K562 (cell line): ENCODE measurements at regions not wholly inside any gene's neighbourhood (a gene's known extent, or its start where the extent isn't known, plus 50 kb on each side); places are given as distances from the start of the nearest gene placed in this dataset.

Experiments used
- ATAC-seq: fragments of 200-7000 bp; cut with Tn5 transposase; 3 replicates; pipeline ENCODE4 v1.9.1; 2020; ENCODE audit warnings: moderate library complexity
- BruUV-seq: library from RNA; stranded (reverse); fragments of 400-500 nt; replicated peaks from 2 replicates; lab custom pipeline; 2021; lab: Mats Ljungman, UMichigan
- CTCF ChIA-PET: fragments of 300-600 bp; formaldehyde crosslinking; extraction: SDS; loops from one replicate; lab custom pipeline; 2021; ENCODE audit warnings: low intra/inter-chr PET ratio; lab: Yijun Ruan, JAX
- POLR2A ChIA-PET: fragments of 300-600, 350-650 bp; sonication (Branson Sonifier 250); formaldehyde crosslinking; extraction: SDS; loops from one replicate; lab custom pipeline; 2021; ENCODE audit warnings: antibody characterized with exemption, inconsistent platforms; lab: Yijun Ruan, JAX
- DNase-seq, 4 experiments: peaks; one replicate each; pipeline versions ENCODE4 v3.0.0 to v3.0.0-alpha.2; 2011 to 2018; ENCODE audit warnings: low spot score in 3 of 4, mixed read lengths in 3 of 4; ENCODE audit errors: extremely low read depth in 1 of 4
- FAIRE-seq: peaks from 2 replicates; lab custom pipeline; 2011; peaks lifted over from hg19 to GRCh38; lab: Jason Lieb, UNC
- H2AFZ ChIP-seq: 2 replicates; pipeline ENCODE4 v1.6.0; 2011; ENCODE audit warnings: low read depth, low read length, control low read depth, inconsistent platforms
- H3K27ac ChIP-seq: fragments of 200-600 bp; 3 replicates; pipeline ENCODE4 v1.8.0; 2011; ENCODE audit warnings: low read depth, mild to moderate bottlenecking, control low read depth, inconsistent platforms, low read length, moderate library complexity, mixed read lengths; ENCODE audit errors: extremely low read depth
- H3K27me3 ChIP-seq, 2 experiments: fragments of 300-600 bp in 1 of 2; 2 replicates in 1 of 2; 3 replicates in 1 of 2; pipeline versions ENCODE4 v1.6.0 to v1.8.0; 2011; ENCODE audit warnings: inconsistent platforms in 2 of 2, low read length in 2 of 2, mild to moderate bottlenecking in 1 of 2, mixed read lengths in 1 of 2, moderate library complexity in 1 of 2; ENCODE audit not compliant: control insufficient read depth in 2 of 2, insufficient read depth in 2 of 2
- H3K36me3 ChIP-seq: fragments of 300-600 bp; 3 replicates; pipeline ENCODE4 v1.8.0; 2011; ENCODE audit warnings: mild to moderate bottlenecking, low read length, inconsistent platforms; ENCODE audit not compliant: control insufficient read depth, insufficient read depth
- H3K4me1 ChIP-seq, 2 experiments: fragments of 200-600 bp in 1 of 2; replicated peaks in 1 of 2; 2 replicates in 1 of 2; 3 replicates in 1 of 2; pipeline versions ENCODE4 v1.5.1 to v1.8.0; 2011; ENCODE audit warnings: inconsistent platforms in 2 of 2, low read length in 2 of 2, mild to moderate bottlenecking in 1 of 2, mixed read lengths in 1 of 2, moderate library complexity in 1 of 2; ENCODE audit not compliant: control insufficient read depth in 2 of 2, insufficient read depth in 2 of 2
- H3K4me2 ChIP-seq: 2 replicates; pipeline ENCODE4 v1.6.1; 2011; ENCODE audit warnings: low read length, control low read depth, inconsistent platforms, mixed read lengths; ENCODE audit not compliant: insufficient read depth
- H3K4me3 ChIP-seq: fragments of 200-600 bp; sonication (generic), shearing (Covaris generic); 2 replicates; pipeline ENCODE4 v1.5.1; 2016; ENCODE audit warnings: control low read depth, inconsistent platforms
- H3K79me2 ChIP-seq: fragments of 200-600 bp; 3 replicates; pipeline ENCODE4 v1.8.0; 2011; ENCODE audit warnings: low read length, inconsistent platforms; ENCODE audit not compliant: control insufficient read depth, insufficient read depth
- H3K9ac ChIP-seq, 2 experiments: 2 replicates each; pipeline versions ENCODE4 v1.6.0 to v1.6.1; 2011; ENCODE audit warnings: low read depth in 2 of 2, low read length in 2 of 2, control low read depth in 1 of 2, inconsistent platforms in 1 of 2, mild to moderate bottlenecking in 1 of 2, mixed read lengths in 1 of 2; ENCODE audit not compliant: insufficient read depth in 1 of 2
- H3K9me1 ChIP-seq: one replicate; pipeline ENCODE4 v1.6.0; 2011; ENCODE audit warnings: inconsistent platforms, mild to moderate bottlenecking, low read length, moderate library complexity; ENCODE audit not compliant: control insufficient read depth, insufficient read depth
- H3K9me3 ChIP-seq: replicated peaks from 2 replicates; pipeline ENCODE4 v1.5.1; 2011; ENCODE audit warnings: low read depth, low read length, inconsistent platforms; ENCODE audit not compliant: control insufficient read depth, insufficient read depth
- H4K20me1 ChIP-seq: replicated peaks from 2 replicates; pipeline ENCODE4 v1.6.1; 2011; ENCODE audit warnings: low read length, inconsistent platforms, mixed read lengths; ENCODE audit not compliant: control insufficient read depth, insufficient read depth
- BRD4 ChIP-seq: fragments of 200-600 bp; sonication (generic); IDR thresholded peaks from 2 replicates; pipeline ENCODE4 v1.6.1; 2017; ENCODE audit warnings: inconsistent platforms
- FOSL1 ChIP-seq: fragments of 200-800 bp; sonication (Bioruptor generic); conservative IDR thresholded peaks from 2 replicates; pipeline ENCODE4 v1.6.1; 2016; ENCODE audit warnings: missing genetic modification characterization, missing compliant biosample characterization
- MYC ChIP-seq, 2 experiments: fragments of 250-450 bp in 1 of 2; sonication (Bioruptor Pico) in 1 of 2; IDR thresholded peaks; 2 replicates each; pipeline versions ENCODE4 v1.5.1 to v1.6.1; 2012 to 2021; ENCODE audit warnings: low read depth in 2 of 2, borderline replicate concordance in 1 of 2, improper control_type of control experiment in 1 of 2, low read length in 1 of 2, mild to moderate bottlenecking in 1 of 2, moderate library complexity in 1 of 2
- RAD21 ChIP-seq, 2 experiments: fragments of 250-450 bp in 1 of 2; fragments of 450-650 bp in 1 of 2; sonication (Bioruptor Pico) in 1 of 2; formaldehyde crosslinking in 1 of 2; IDR thresholded peaks in 1 of 2; conservative IDR thresholded peaks in 1 of 2; 2 replicates each; pipeline versions ENCODE4 v1.4.0 to v1.8.0; 2020 to 2022; ENCODE audit warnings: mild to moderate bottlenecking in 2 of 2, moderate library complexity in 1 of 2
- RFX7 ChIP-seq: fragments of 250-450 bp; sonication (Bioruptor Pico); IDR thresholded peaks from 2 replicates; pipeline ENCODE4 v1.5.1; 2021; ENCODE audit warnings: mild to moderate bottlenecking
- RHOXF2B ChIP-seq: fragments of 250-450 bp; sonication (Bioruptor Pico); conservative IDR thresholded peaks from 2 replicates; pipeline ENCODE4 v1.5.1; 2021
- SMARCA4 ChIP-seq: fragments of 450-650 bp; IDR thresholded peaks from 2 replicates; pipeline ENCODE4 v1.6.1; 2016
- TEAD2 ChIP-seq: fragments of 450-650 bp; IDR thresholded peaks from 2 replicates; pipeline ENCODE4 v1.6.1; 2016; ENCODE audit warnings: missing genetic modification characterization, control low read depth, missing compliant biosample characterization
- ZNF3 ChIP-seq: fragments of 250-450 bp; sonication (Bioruptor Pico); IDR thresholded peaks from 2 replicates; pipeline ENCODE4 v1.5.0; 2021; ENCODE audit warnings: mild to moderate bottlenecking, moderate library complexity
- WGBS: fragments of 100-300 bp; shearing (Covaris generic); methylation state at CpG from one replicate; pipeline ENCODE4 v1.1.6; 2016; ENCODE audit warnings: low coverage, mixed read lengths; ENCODE audit not compliant: insufficient coverage; ENCODE audit errors: missing lambda C conversion rate; 5-methylcytosine and 5-hydroxymethylcytosine counted together
- in situ Hi-C: fragments of 300-500 bp; cut with MboI; formaldehyde crosslinking; loops from 4 replicates; pipeline ENCODE4 v1.15.0; 2018; ENCODE audit warnings: inconsistent platforms, mixed read lengths
- intact Hi-C: fragments of 100-400 bp; cut with micrococcal nuclease; formaldehyde crosslinking; loops from 2 replicates; pipeline ENCODE4 v1.14.2; 2022
- TF ChIP-seq, protein P1 (sequence below): IDR thresholded peaks from 2 replicates; pipeline ENCODE4 v1.6.1; 2011; ENCODE audit warnings: borderline replicate concordance, low read depth, mild to moderate bottlenecking, moderate library complexity, low read length; ENCODE audit not compliant: insufficient read depth, poor library complexity, severe bottlenecking

DNA sequence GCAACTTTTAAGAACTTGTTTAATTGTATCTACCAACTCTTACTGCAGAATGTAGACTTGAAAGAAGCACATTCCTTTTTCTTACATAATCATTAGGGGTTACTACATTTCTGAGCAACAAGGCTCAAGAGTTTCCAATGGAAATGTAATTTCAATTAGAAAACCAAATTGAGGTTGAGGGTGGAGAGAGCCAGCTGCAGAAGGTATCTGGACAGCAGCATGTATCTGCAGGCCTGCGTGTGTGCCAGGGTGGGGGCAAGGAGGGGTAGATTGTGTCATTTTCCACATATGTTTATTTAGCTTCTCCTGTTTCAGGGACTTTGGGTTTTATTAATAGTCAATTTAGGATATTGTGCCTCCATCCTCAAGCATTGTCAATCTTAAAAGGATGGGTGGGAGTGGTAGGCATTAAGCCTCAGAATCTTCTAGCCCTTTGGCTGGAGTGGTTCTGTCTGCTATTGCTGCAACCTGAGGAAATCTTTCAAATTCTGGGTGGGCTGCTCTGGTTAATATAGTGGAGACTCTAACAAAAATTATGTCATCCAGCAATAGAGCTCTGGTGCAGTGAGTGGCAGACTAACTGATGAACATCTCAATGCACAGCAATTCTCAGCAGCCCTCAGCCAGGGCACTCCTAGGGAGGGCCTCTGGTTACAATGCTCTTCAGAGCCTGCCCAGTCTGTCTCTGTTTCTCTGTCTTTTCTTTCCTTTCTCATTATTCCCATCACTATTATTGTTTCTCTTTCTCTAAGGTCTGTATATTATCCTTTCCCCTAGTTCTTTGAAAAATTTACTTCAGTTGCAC lies 151.4 kb downstream of the RPIA start:
- Histone ChIP-seq H3K27ac (no peak overlapping the region), H3K4me2 (no peak overlapping the region), H3K79me2 (no peaks in the 10 kb centered on the region), H3K9ac (no peak overlapping the region), H3K4me1 (no peaks in the 10 kb centered on the region), H2AFZ (no peak overlapping the region), H3K36me3 (no peaks in the 10 kb centered on the region), H3K9me1 (no peaks in the 10 kb centered on the region), H4K20me1 (no peaks in the 10 kb centered on the region), H3K4me3 (no peak overlapping the region), H3K9me3 (no peaks in the 10 kb centered on the region), H3K27me3 (no peaks in the 10 kb centered on the region)
- DNase-seq (no peak), FAIRE-seq (no peak), ATAC-seq (no peak)
- whole genome bisulfite sequencing, result 8% methylated on average over 1 of the region's 1 CpG
- intact Hi-C loops (no loop called here), in situ Hi-C loops (no loop called here)
- CTCF ChIA-PET, result no interaction called here
- POLR2A ChIA-PET, result interaction anchor here (0.7 kb wide), 1 partner anchor 9 kb away, joined by 3 read pairs; no protein-coding TSS in a partner anchor
- BruUV-seq, result no TSS peak
- TF ChIP-seq ZNF3 (CRISPR knock-in tag), result no peak
- no peak for TF ChIP-seq RFX7 (CRISPR knock-in tag)
- TF ChIP-seq FOSL1, result no peak
- no peak for TF ChIP-seq SMARCA4
- TF ChIP-seq MYC (IDR thresholded peaks at IDR 0.05; ENCODE audit: low read depth, low read length), result no peak
- no peak for TF ChIP-seq MYC (CRISPR knock-in tag; IDR thresholded peaks at IDR 0.05; ENCODE audit: borderline replicate concordance, low read depth)
- TF ChIP-seq RHOXF2B (CRISPR knock-in tag), result no peak
- no peak for TF ChIP-seq RAD21 (CRISPR knock-in tag; conservative IDR thresholded peaks at IDR 0.05 in 1 of 2, IDR thresholded peaks at IDR 0.05 in 1 of 2)
- no peak for TF ChIP-seq TEAD2 (tag)
- TF ChIP-seq, protein P1, sequence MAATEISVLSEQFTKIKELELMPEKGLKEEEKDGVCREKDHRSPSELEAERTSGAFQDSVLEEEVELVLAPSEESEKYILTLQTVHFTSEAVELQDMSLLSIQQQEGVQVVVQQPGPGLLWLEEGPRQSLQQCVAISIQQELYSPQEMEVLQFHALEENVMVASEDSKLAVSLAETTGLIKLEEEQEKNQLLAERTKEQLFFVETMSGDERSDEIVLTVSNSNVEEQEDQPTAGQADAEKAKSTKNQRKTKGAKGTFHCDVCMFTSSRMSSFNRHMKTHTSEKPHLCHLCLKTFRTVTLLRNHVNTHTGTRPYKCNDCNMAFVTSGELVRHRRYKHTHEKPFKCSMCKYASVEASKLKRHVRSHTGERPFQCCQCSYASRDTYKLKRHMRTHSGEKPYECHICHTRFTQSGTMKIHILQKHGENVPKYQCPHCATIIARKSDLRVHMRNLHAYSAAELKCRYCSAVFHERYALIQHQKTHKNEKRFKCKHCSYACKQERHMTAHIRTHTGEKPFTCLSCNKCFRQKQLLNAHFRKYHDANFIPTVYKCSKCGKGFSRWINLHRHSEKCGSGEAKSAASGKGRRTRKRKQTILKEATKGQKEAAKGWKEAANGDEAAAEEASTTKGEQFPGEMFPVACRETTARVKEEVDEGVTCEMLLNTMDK, result no peak
- no peak for TF ChIP-seq BRD4
